OCI-LY1 (cell line): ENCODE measurements at regions not wholly inside any gene's neighbourhood (a gene's known extent, or its start where the extent isn't known, plus 50 kb on each side); places are given as distances from the start of the nearest gene placed in this dataset.

Experiments
- H2AFZ ChIP-seq: fragments of 200-600 bp; sonication (generic), shearing (Covaris generic); 2 replicates; pipeline ENCODE4 v1.6.0; 2014; ENCODE audit warnings: antibody characterized with exemption, mild to moderate bottlenecking, low read length
- H3F3A ChIP-seq: fragments of 200-600 bp; sonication (generic), shearing (Covaris generic); 2 replicates; pipeline ENCODE4 v1.6.0; 2014; ENCODE audit warnings: mild to moderate bottlenecking, antibody characterized with exemption, low read length, moderate library complexity; ENCODE audit not compliant: insufficient read depth
- H3K27ac ChIP-seq: fragments of 200-600 bp; sonication (generic); 2 replicates; pipeline ENCODE4 v1.5.1; 2014; ENCODE audit warnings: low read length, mixed run types, mild to moderate bottlenecking, low read depth; ENCODE audit not compliant: poor library complexity, severe bottlenecking
- H3K27me3 ChIP-seq: fragments of 200-600 bp; sonication (generic); 2 replicates; pipeline ENCODE4 v1.6.0; 2014; ENCODE audit warnings: antibody characterized with exemption, mild to moderate bottlenecking, low read length, moderate library complexity; ENCODE audit not compliant: insufficient read depth
- H3K36me3 ChIP-seq: fragments of 200-600 bp; sonication (generic); 2 replicates; pipeline ENCODE4 v1.6.1; 2014; ENCODE audit warnings: mild to moderate bottlenecking, antibody characterized with exemption, low read length, moderate library complexity, mixed read lengths; ENCODE audit not compliant: insufficient read depth
- H3K4me1 ChIP-seq: fragments of 200-600 bp; sonication (generic); 2 replicates; pipeline ENCODE4 v1.5.1; 2014; ENCODE audit warnings: mild to moderate bottlenecking, low read length, moderate library complexity; ENCODE audit not compliant: insufficient read depth, severe bottlenecking
- H3K4me2 ChIP-seq: fragments of 200-600 bp; sonication (generic), shearing (Covaris generic); 2 replicates; pipeline ENCODE4 v1.6.1; 2014; ENCODE audit warnings: low read length
- H3K4me3 ChIP-seq: fragments of 200-600 bp; sonication (generic); 2 replicates; pipeline ENCODE4 v1.5.1; 2014; ENCODE audit warnings: low read length, low read depth, mild to moderate bottlenecking, mixed read lengths; ENCODE audit not compliant: poor library complexity, severe bottlenecking
- H3K79me2 ChIP-seq: fragments of 200-600 bp; shearing (Covaris generic); 2 replicates; pipeline ENCODE4 v1.6.1; 2016; ENCODE audit warnings: mixed run types, low read length, mixed read lengths; ENCODE audit not compliant: insufficient read depth
- H3K9ac ChIP-seq: fragments of 200-600 bp; sonication (generic), shearing (Covaris generic); 2 replicates; pipeline ENCODE4 v1.6.1; 2014; ENCODE audit warnings: mild to moderate bottlenecking, low read length, mixed read lengths
- H3K9me2 ChIP-seq: fragments of 200-600 bp; sonication (generic), shearing (Covaris generic); 2 replicates; pipeline ENCODE4 v1.6.1; 2014; ENCODE audit warnings: low read depth, mild to moderate bottlenecking, low read length, mixed read lengths
- H3K9me3 ChIP-seq: fragments of 200-600 bp; shearing (Covaris generic); 2 replicates; pipeline ENCODE4 v1.6.1; 2014; ENCODE audit warnings: low read length, mixed read lengths
- H4K20me1 ChIP-seq: fragments of 200-600 bp; sonication (generic), shearing (Covaris generic); 2 replicates; pipeline ENCODE4 v1.6.0; 2016; ENCODE audit warnings: mild to moderate bottlenecking, low read length; ENCODE audit not compliant: insufficient read depth
- CTCF ChIP-seq: fragments of 200-600 bp; sonication (generic), shearing (Covaris generic); IDR thresholded peaks from 2 replicates; pipeline ENCODE4 v1.5.1; 2017; ENCODE audit warnings: mild to moderate bottlenecking, antibody characterized with exemption, low read length, moderate library complexity, mixed read lengths
- EZH2 ChIP-seq: fragments of 200-600 bp; sonication (generic), shearing (Covaris generic); IDR thresholded peaks from 2 replicates; pipeline ENCODE4 v1.8.0; 2017; ENCODE audit warnings: borderline replicate concordance, mixed run types, mild to moderate bottlenecking, antibody characterized with exemption, low read length, moderate library complexity, mixed read lengths

DNA sequence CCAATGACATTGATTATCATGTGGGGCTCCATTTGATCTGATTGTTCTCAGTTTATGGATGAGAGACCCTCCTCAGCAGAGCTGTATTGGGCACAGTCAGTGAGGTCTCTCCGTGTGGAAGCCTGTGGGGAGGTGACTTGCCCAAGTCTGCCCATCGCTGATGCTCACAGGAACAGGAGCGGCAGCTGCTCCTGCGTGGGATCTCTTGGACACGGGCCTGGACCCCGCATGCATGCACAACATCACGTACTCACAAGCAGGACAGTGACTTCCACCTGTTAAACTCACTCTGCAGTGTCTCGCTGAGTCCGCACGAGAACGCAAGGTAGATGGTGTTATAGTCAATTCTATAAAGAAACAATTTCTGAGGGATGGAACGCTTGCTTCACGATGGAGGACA is 55.0 kb downstream of the KCNF1 start:
- H3K9me3 ChIP-seq: no peaks in the 10 kb centered on the region
- H2AFZ ChIP-seq: no peak overlapping the region
- H3K79me2 ChIP-seq: no peaks in the 10 kb centered on the region
- no peak overlapping the region for H3K27ac ChIP-seq
- H3K4me3 ChIP-seq: no peak overlapping the region
- no peaks in the 10 kb centered on the region for H3K4me1 ChIP-seq
- H3K36me3 ChIP-seq: no peaks in the 10 kb centered on the region
- no peaks in the 10 kb centered on the region for H3K9me2 ChIP-seq
- H3K27me3 ChIP-seq: no peaks in the 10 kb centered on the region; the same call in 1 of the 2 replicates
- H3F3A ChIP-seq: no peaks in the 10 kb centered on the region
- no peak overlapping the region for H3K9ac ChIP-seq
- no peaks in the 10 kb centered on the region for H4K20me1 ChIP-seq
- H3K4me2 ChIP-seq: no peak overlapping the region
- no peak for TF ChIP-seq EZH2
- no peak for TF ChIP-seq CTCF

GRCh38 chr2:10968176-10968575 is 56.4 kb downstream of the KCNF1 start:
- Histone ChIP-seq H3K9me3 (no peaks in the 10 kb centered on the region), H2AFZ (no peak overlapping the region), H3K27ac (no peak overlapping the region), H4K20me1 (no peaks in the 10 kb centered on the region), H3K4me1 (no peaks in the 10 kb centered on the region), H3K27me3 (no peaks in the 10 kb centered on the region; the same call in 1 of the 2 replicates), H3K36me3 (no peaks in the 10 kb centered on the region), H3F3A (no peaks in the 10 kb centered on the region), H3K4me2 (no peak overlapping the region), H3K4me3 (no peak overlapping the region), H3K79me2 (no peaks in the 10 kb centered on the region), H3K9me2 (no peaks in the 10 kb centered on the region), H3K9ac (no peak overlapping the region)
- TF ChIP-seq EZH2 (no peak), CTCF (no peak)

GRCh38 chr2:10970666-10971065 is 58.9 kb downstream of the KCNF1 start:
- H2AFZ ChIP-seq: no peak overlapping the region
- no peak overlapping the region for H3K9ac ChIP-seq
- H3K4me3 ChIP-seq: no peak overlapping the region
- no peaks in the 10 kb centered on the region for H3K79me2 ChIP-seq
- no peaks in the 10 kb centered on the region for H3K9me2 ChIP-seq
- H3K4me1 ChIP-seq: no peaks in the 10 kb centered on the region
- H3K4me2 ChIP-seq: no peak overlapping the region
- H3K27me3 ChIP-seq: no peaks in the 10 kb centered on the region; the same call in 1 of the 2 replicates
- no peak for TF ChIP-seq EZH2
- no peak for TF ChIP-seq CTCF
- no peak overlapping the region for H3K27ac ChIP-seq
- no peaks in the 10 kb centered on the region for H3K9me3 ChIP-seq
- H3K36me3 ChIP-seq: no peaks in the 10 kb centered on the region
- H3F3A ChIP-seq: no peaks in the 10 kb centered on the region
- no peaks in the 10 kb centered on the region for H4K20me1 ChIP-seq
